ENCODE measurements at regions not wholly inside any gene's neighbourhood (a gene's known extent, or its start where the extent isn't known, plus 50 kb on each side); places are given as distances from the start of the nearest gene placed in this dataset.

DNA sequence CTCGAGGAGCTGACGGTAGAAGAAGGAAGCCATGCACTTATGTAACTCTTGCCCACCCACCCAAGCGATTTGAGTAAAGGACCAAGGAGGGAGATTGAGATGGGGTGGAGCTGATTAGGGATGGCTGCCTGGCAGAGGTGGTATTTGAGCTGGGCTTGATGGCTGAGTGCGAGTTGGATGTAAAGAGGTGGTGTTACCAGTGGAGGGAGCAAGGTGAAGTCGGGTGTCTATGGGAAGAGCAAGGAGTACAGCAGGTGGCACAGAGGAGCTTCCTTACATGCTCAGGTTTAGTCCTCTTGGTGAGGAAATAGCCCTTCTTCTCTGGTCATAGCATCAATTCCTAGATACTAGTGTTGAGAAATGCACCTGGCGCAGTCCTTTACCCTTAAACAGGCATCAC is 294.2 kb upstream of the SKOR2 start:
- peaks cover 95% of the 10 kb centered on the region for H3K27me3 Mint-ChIP-seq (ENCODE audit: unreplicated experiment)
- DNase-seq, result no peak
- no peaks in the 10 kb centered on the region for H3K4me1 Mint-ChIP-seq (ENCODE audit: low read depth, unreplicated experiment)
- no peaks in the 10 kb centered on the region for H3K9me3 Mint-ChIP-seq (ENCODE audit: low read depth, unreplicated experiment)
- H3K27ac Mint-ChIP-seq (ENCODE audit: unreplicated experiment), result no peak overlapping the region
- H3K36me3 Mint-ChIP-seq (ENCODE audit: insufficient read depth, unreplicated experiment), result no peaks in the 10 kb centered on the region
- H3K4me3 Mint-ChIP-seq (ENCODE audit: low read depth, unreplicated experiment), result no peak overlapping the region
- CTCF ChIA-PET, result no interaction called here
- no TSS peak for BruUV-seq (replicated peaks)
- TF ChIP-seq, protein P1, sequence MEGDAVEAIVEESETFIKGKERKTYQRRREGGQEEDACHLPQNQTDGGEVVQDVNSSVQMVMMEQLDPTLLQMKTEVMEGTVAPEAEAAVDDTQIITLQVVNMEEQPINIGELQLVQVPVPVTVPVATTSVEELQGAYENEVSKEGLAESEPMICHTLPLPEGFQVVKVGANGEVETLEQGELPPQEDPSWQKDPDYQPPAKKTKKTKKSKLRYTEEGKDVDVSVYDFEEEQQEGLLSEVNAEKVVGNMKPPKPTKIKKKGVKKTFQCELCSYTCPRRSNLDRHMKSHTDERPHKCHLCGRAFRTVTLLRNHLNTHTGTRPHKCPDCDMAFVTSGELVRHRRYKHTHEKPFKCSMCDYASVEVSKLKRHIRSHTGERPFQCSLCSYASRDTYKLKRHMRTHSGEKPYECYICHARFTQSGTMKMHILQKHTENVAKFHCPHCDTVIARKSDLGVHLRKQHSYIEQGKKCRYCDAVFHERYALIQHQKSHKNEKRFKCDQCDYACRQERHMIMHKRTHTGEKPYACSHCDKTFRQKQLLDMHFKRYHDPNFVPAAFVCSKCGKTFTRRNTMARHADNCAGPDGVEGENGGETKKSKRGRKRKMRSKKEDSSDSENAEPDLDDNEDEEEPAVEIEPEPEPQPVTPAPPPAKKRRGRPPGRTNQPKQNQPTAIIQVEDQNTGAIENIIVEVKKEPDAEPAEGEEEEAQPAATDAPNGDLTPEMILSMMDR (IDR thresholded peaks at IDR 0.05; ENCODE audit: unreplicated experiment), result no peak
- intact Hi-C loops (cut with micrococcal nuclease; ENCODE audit: unreplicated experiment), result no loop called here

DNA sequence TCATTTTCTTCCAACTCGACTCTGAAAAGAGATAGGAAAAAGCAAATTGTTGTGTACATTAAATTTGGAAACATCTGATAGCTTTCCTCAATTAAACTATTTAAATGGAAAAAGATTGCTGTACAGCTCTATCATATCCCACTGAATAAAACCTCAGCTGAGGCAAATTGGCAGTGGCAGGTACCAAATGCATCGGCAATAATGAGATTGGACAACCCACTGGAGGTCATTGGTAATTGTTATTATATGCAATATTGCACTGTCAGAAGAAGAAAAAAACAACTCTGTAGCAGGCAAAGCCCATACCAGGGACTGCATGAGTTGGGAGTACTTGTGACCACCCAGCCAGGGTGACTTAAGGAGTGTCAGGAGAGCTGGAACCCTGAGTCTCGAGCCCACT is 291.6 kb upstream of the SKOR2 start:
- no peaks in the 10 kb centered on the region for H3K4me1 Mint-ChIP-seq (ENCODE audit: low read depth, unreplicated experiment)
- no peak for DNase-seq
- H3K27me3 Mint-ChIP-seq (ENCODE audit: unreplicated experiment), result peaks cover 88% of the 10 kb centered on the region
- no peaks in the 10 kb centered on the region for H3K9me3 Mint-ChIP-seq (ENCODE audit: low read depth, unreplicated experiment)
- CTCF ChIA-PET, result no interaction called here
- H3K36me3 Mint-ChIP-seq (ENCODE audit: insufficient read depth, unreplicated experiment), result no peaks in the 10 kb centered on the region
- no peak overlapping the region for H3K27ac Mint-ChIP-seq (ENCODE audit: unreplicated experiment)
- TF ChIP-seq, protein P1 (IDR thresholded peaks at IDR 0.05; ENCODE audit: unreplicated experiment), result no peak
- H3K4me3 Mint-ChIP-seq (ENCODE audit: low read depth, unreplicated experiment), result no peak overlapping the region
- intact Hi-C loops (cut with micrococcal nuclease; ENCODE audit: unreplicated experiment), result no loop called here
- BruUV-seq (replicated peaks), result no TSS peak

DNA sequence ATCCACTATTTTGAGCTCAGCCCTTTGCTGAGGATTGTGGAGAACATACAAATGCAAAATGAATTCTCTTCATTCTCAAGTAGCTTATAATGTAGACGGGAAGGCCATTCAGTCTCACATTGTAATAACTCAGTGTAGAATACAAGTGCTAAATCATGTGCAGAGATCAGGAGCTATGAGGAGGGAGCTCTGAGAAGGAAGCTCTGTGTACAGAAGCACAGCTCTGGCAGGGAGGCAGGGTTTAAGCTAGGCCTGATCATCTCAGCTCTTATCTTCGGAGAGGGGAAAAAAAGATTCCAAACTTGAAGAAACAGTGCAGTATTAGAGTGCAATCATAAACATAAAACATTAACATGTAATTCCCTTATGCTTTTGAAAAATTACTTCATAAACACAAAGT is 291.1 kb upstream of the SKOR2 start:
- DNase-seq, result no peak
- Mint-ChIP-seq H3K4me1 (ENCODE audit: low read depth, unreplicated experiment) (no peaks in the 10 kb centered on the region), H3K4me3 (ENCODE audit: low read depth, unreplicated experiment) (no peak overlapping the region), H3K27ac (ENCODE audit: unreplicated experiment) (no peak overlapping the region), H3K27me3 (ENCODE audit: unreplicated experiment) (peaks cover 83% of the 10 kb centered on the region), H3K36me3 (ENCODE audit: insufficient read depth, unreplicated experiment) (no peaks in the 10 kb centered on the region), H3K9me3 (ENCODE audit: low read depth, unreplicated experiment) (no peaks in the 10 kb centered on the region)
- CTCF ChIA-PET, result no interaction called here
- intact Hi-C loops (cut with micrococcal nuclease; ENCODE audit: unreplicated experiment), result no loop called here
- TF ChIP-seq, protein P1 (IDR thresholded peaks at IDR 0.05; ENCODE audit: unreplicated experiment), result no peak
- BruUV-seq (replicated peaks), result no TSS peak

DNA sequence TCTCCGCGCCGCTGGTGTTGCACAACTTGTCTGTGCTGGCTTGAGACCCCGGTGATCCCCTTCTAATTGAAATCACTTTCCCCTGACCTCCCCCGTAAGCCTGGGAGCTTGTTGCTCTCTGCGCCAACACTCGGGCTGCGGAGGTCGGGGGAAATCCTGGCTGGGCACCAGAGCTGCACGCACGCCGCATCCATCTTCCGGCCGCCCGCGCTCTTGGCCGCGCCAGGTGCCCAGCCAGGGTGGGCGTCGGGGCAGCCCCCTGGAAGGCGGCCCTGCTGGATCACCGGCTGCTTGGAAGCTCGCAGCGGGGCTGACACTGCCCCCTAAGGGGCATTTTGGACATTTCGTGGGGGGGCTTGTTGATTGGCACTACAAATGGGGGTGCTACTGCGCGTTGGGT is 280.3 kb upstream of the SKOR2 start:
- CTCF ChIA-PET, result interaction anchor here (0.7 kb wide), 1 partner anchor 1142 kb away, joined by 3 read pairs; no protein-coding TSS in a partner anchor
- Mint-ChIP-seq H3K4me3 (ENCODE audit: low read depth, unreplicated experiment) (no peak overlapping the region), H3K27ac (ENCODE audit: unreplicated experiment) (no peak overlapping the region), H3K4me1 (ENCODE audit: low read depth, unreplicated experiment) (no peaks in the 10 kb centered on the region), H3K9me3 (ENCODE audit: low read depth, unreplicated experiment) (no peaks in the 10 kb centered on the region), H3K36me3 (ENCODE audit: insufficient read depth, unreplicated experiment) (no peaks in the 10 kb centered on the region), H3K27me3 (ENCODE audit: unreplicated experiment) (no peaks in the 10 kb centered on the region)
- BruUV-seq (replicated peaks), result no TSS peak
- intact Hi-C loops (cut with micrococcal nuclease; ENCODE audit: unreplicated experiment), result no loop called here
- no peak for DNase-seq
- TF ChIP-seq, protein P1 (IDR thresholded peaks at IDR 0.05; ENCODE audit: unreplicated experiment), result no peak

DNA sequence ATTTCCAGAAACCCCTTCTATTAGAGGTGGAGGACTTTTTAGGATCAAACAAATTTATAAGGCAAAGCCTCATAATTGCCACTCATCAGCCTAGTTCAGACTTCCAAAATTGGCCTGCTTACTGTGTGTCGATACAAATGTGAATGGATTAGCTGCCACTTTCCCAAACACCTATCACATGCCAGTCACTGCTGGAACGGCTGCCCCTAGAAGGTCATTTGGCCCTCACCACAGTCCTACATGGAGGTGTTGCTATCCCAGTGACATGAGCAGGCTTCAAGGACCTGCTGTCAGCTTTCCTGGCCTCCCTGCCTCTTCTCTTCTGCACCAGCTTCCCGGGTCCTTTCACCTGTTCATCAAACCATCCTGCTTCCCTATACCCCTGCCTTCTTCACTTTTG is 279.2 kb upstream of the SKOR2 start:
- no peak for DNase-seq
- Mint-ChIP-seq H3K27me3 (ENCODE audit: unreplicated experiment) (no peaks in the 10 kb centered on the region), H3K36me3 (ENCODE audit: insufficient read depth, unreplicated experiment) (no peaks in the 10 kb centered on the region), H3K27ac (ENCODE audit: unreplicated experiment) (no peak overlapping the region), H3K4me3 (ENCODE audit: low read depth, unreplicated experiment) (no peak overlapping the region), H3K9me3 (ENCODE audit: low read depth, unreplicated experiment) (no peaks in the 10 kb centered on the region), H3K4me1 (ENCODE audit: low read depth, unreplicated experiment) (no peaks in the 10 kb centered on the region)
- CTCF ChIA-PET, result no interaction called here
- intact Hi-C loops (cut with micrococcal nuclease; ENCODE audit: unreplicated experiment), result no loop called here
- TF ChIP-seq, protein P1 (IDR thresholded peaks at IDR 0.05; ENCODE audit: unreplicated experiment), result no peak
- BruUV-seq (replicated peaks), result no TSS peak

All from Calu3 (cell line).